WTC11 (cell line): ENCODE measurements at regions not wholly inside any gene's neighbourhood (a gene's known extent, or its start where the extent isn't known, plus 50 kb on each side); places are given as distances from the start of the nearest gene placed in this dataset.

Experiments
- ATAC-seq: fragments of 200-7000 bp; cut with Tn5 transposase; 2 replicates; pipeline ENCODE4 v1.10.0; 2021; ENCODE audit warnings: mild to moderate bottlenecking, moderate library complexity
- CTCF ChIA-PET: fragments of 300-600 bp; sonication (Branson Sonifier 250); formaldehyde crosslinking; loops from one replicate; lab custom pipeline; 2021; ENCODE audit warnings: antibody characterized with exemption; lab: Charles Lee
- POLR2A ChIA-PET: fragments of 350-600 bp; sonication (Branson Sonifier 250); formaldehyde crosslinking; loops from one replicate; lab custom pipeline; 2021; ENCODE audit warnings: antibody characterized with exemption; lab: Charles Lee
- DNase-seq: peaks from one replicate; pipeline ENCODE4 v3.0.0; 2021; ENCODE audit warnings: low spot score
- H3K27ac Mint-ChIP-seq: 2 replicates; pipeline ENCODE4 v1.8.0; 2021; ENCODE audit warnings: mixed read lengths
- H3K27me3 Mint-ChIP-seq: 2 replicates; pipeline ENCODE4 v1.8.0; 2021; ENCODE audit warnings: low read depth, mild to moderate bottlenecking, moderate library complexity, mixed read lengths
- H3K36me3 Mint-ChIP-seq: 2 replicates; pipeline ENCODE4 v1.8.0; 2021; ENCODE audit warnings: mixed read lengths
- H3K4me1 Mint-ChIP-seq: 2 replicates; pipeline ENCODE4 v1.8.0; 2022; ENCODE audit warnings: mixed read lengths
- H3K4me3 Mint-ChIP-seq: 2 replicates; pipeline ENCODE4 v1.8.0; 2021; ENCODE audit warnings: mild to moderate bottlenecking, moderate library complexity, mixed read lengths
- H3K9me3 Mint-ChIP-seq: 2 replicates; pipeline ENCODE4 v1.8.0; 2021; ENCODE audit warnings: mixed read lengths
- E2F1 ChIP-seq: sonication (generic); formaldehyde crosslinking; IDR thresholded peaks from 2 replicates; pipeline ENCODE4 v1.8.0; 2022; ENCODE audit warnings: mild to moderate bottlenecking, missing genetic modification reagents
- ETV6 ChIP-seq: sonication (generic); formaldehyde crosslinking; IDR thresholded peaks from 2 replicates; pipeline ENCODE4 v1.8.1; 2022; ENCODE audit warnings: mild to moderate bottlenecking, missing genetic modification reagents
- FOXJ3 ChIP-seq: sonication (generic); formaldehyde crosslinking; IDR thresholded peaks from 2 replicates; pipeline ENCODE4 v1.9.0; 2021; ENCODE audit warnings: missing genetic modification reagents, mild to moderate bottlenecking, borderline replicate concordance
- FOXP4 ChIP-seq: sonication (generic); formaldehyde crosslinking; IDR thresholded peaks from 2 replicates; pipeline ENCODE4 v1.8.0; 2022; ENCODE audit warnings: mild to moderate bottlenecking, missing genetic modification reagents
- NR1H2 ChIP-seq: sonication (generic); formaldehyde crosslinking; IDR thresholded peaks from 2 replicates; pipeline ENCODE4 v1.9.0; 2021; ENCODE audit warnings: mild to moderate bottlenecking, moderate library complexity, missing genetic modification reagents
- OVOL2 ChIP-seq: fragments of 250-450 bp; sonication (Bioruptor Pico); IDR thresholded peaks from 2 replicates; pipeline ENCODE4 v1.9.0; 2021; ENCODE audit warnings: mild to moderate bottlenecking, borderline replicate concordance
- PRRX2 ChIP-seq: fragments of 250-450 bp; sonication (Bioruptor Pico); IDR thresholded peaks from 2 replicates; pipeline ENCODE4 v1.8.0; 2021; ENCODE audit warnings: mild to moderate bottlenecking
- RORB ChIP-seq: fragments of 250-450 bp; sonication (Bioruptor Pico); IDR thresholded peaks from 2 replicates; pipeline ENCODE4 v1.9.0; 2021; ENCODE audit warnings: mild to moderate bottlenecking
- ZBTB21 ChIP-seq: sonication (generic); formaldehyde crosslinking; IDR thresholded peaks from 2 replicates; pipeline ENCODE4 v1.8.1; 2023; ENCODE audit warnings: mild to moderate bottlenecking, missing genetic modification reagents, borderline replicate concordance
- ZNF121 ChIP-seq: sonication (generic); formaldehyde crosslinking; IDR thresholded peaks from 2 replicates; pipeline ENCODE4 v1.8.0; 2023; ENCODE audit warnings: missing genetic modification reagents
- ZNF138 ChIP-seq: sonication (generic); formaldehyde crosslinking; conservative IDR thresholded peaks from 2 replicates; pipeline ENCODE4 v1.8.1; 2022; ENCODE audit warnings: mild to moderate bottlenecking, moderate library complexity, missing genetic modification reagents
- ZNF423 ChIP-seq: fragments of 250-450 bp; sonication (Bioruptor Pico); IDR thresholded peaks from 2 replicates; pipeline ENCODE4 v2.1.2; 2022; ENCODE audit warnings: mild to moderate bottlenecking, moderate library complexity
- ZNF671 ChIP-seq: fragments of 250-450 bp; sonication (Bioruptor Pico); IDR thresholded peaks from 2 replicates; pipeline ENCODE4 v1.8.0; 2021; ENCODE audit warnings: mild to moderate bottlenecking
- TF ChIP-seq, protein P1 (sequence below): fragments of 250-450 bp; sonication (Bioruptor Pico); IDR thresholded peaks from 2 replicates; pipeline ENCODE4 v1.8.0; 2021; ENCODE audit warnings: mild to moderate bottlenecking
- TF ChIP-seq, protein P2 (sequence below): sonication (generic); formaldehyde crosslinking; conservative IDR thresholded peaks from 2 replicates; pipeline ENCODE4 v1.8.1; 2023; ENCODE audit warnings: mild to moderate bottlenecking, low read depth, missing genetic modification reagents, moderate library complexity
- TF ChIP-seq, protein P3 (sequence below): sonication (generic); formaldehyde crosslinking; IDR thresholded peaks from 2 replicates; pipeline ENCODE4 v1.8.1; 2023; ENCODE audit warnings: mild to moderate bottlenecking, moderate library complexity, missing genetic modification reagents
- TF ChIP-seq, protein P4 (sequence below): sonication (generic); formaldehyde crosslinking; IDR thresholded peaks from 2 replicates; pipeline ENCODE4 v1.8.0; 2023; ENCODE audit warnings: missing genetic modification reagents, mild to moderate bottlenecking, borderline replicate concordance
- TF ChIP-seq, protein P5 (sequence below): fragments of 250-450 bp; sonication (Bioruptor Pico); IDR thresholded peaks from 2 replicates; pipeline ENCODE4 v2.1.2; 2022; ENCODE audit warnings: mild to moderate bottlenecking, moderate library complexity

- TF ChIP-seq FOXP4 (CRISPR knock-in tag) (no peak), FOXJ3 (no peak)
These were observed 58.6 kb upstream of the RPS13 start (continued) for GRCh38 chr11:17135916-17136683.

- peaks cover 15% of the 10 kb centered on the region for H3K4me1 Mint-ChIP-seq
- DNase-seq (no peak), ATAC-seq (no peak)
- no peak overlapping the region for H3K4me3 Mint-ChIP-seq
- POLR2A ChIA-PET = no interaction called here
- CTCF ChIA-PET = no interaction called here
- no peaks in the 10 kb centered on the region for H3K27me3 Mint-ChIP-seq
- no peaks in the 10 kb centered on the region for H3K9me3 Mint-ChIP-seq
- H3K36me3 Mint-ChIP-seq = peaks cover 50% of the 10 kb centered on the region
- H3K27ac Mint-ChIP-seq = no peak overlapping the region
- TF ChIP-seq E2F1 (no peak), ETV6 (CRISPR knock-in tag) (no peak), ZNF671 (CRISPR knock-in tag) (no peak), RORB (no peak), OVOL2 (CRISPR knock-in tag) (no peak), NR1H2 (CRISPR knock-in tag) (no peak), ZNF138 (CRISPR knock-in tag) (no peak), ZBTB21 (CRISPR knock-in tag) (no peak), ZNF423 (CRISPR knock-in tag) (no peak), ZNF121 (CRISPR knock-in tag) (no peak), FOXP4 (CRISPR knock-in tag) (no peak), PRRX2 (no peak)
- TF ChIP-seq, protein P1, sequence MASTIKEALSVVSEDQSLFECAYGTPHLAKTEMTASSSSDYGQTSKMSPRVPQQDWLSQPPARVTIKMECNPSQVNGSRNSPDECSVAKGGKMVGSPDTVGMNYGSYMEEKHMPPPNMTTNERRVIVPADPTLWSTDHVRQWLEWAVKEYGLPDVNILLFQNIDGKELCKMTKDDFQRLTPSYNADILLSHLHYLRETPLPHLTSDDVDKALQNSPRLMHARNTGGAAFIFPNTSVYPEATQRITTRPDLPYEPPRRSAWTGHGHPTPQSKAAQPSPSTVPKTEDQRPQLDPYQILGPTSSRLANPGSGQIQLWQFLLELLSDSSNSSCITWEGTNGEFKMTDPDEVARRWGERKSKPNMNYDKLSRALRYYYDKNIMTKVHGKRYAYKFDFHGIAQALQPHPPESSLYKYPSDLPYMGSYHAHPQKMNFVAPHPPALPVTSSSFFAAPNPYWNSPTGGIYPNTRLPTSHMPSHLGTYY (CRISPR knock-in tag) = no peak
- TF ChIP-seq, protein P2, sequence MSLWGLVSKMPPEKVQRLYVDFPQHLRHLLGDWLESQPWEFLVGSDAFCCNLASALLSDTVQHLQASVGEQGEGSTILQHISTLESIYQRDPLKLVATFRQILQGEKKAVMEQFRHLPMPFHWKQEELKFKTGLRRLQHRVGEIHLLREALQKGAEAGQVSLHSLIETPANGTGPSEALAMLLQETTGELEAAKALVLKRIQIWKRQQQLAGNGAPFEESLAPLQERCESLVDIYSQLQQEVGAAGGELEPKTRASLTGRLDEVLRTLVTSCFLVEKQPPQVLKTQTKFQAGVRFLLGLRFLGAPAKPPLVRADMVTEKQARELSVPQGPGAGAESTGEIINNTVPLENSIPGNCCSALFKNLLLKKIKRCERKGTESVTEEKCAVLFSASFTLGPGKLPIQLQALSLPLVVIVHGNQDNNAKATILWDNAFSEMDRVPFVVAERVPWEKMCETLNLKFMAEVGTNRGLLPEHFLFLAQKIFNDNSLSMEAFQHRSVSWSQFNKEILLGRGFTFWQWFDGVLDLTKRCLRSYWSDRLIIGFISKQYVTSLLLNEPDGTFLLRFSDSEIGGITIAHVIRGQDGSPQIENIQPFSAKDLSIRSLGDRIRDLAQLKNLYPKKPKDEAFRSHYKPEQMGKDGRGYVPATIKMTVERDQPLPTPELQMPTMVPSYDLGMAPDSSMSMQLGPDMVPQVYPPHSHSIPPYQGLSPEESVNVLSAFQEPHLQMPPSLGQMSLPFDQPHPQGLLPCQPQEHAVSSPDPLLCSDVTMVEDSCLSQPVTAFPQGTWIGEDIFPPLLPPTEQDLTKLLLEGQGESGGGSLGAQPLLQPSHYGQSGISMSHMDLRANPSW (CRISPR knock-in tag) = no peak
- TF ChIP-seq, protein P3, sequence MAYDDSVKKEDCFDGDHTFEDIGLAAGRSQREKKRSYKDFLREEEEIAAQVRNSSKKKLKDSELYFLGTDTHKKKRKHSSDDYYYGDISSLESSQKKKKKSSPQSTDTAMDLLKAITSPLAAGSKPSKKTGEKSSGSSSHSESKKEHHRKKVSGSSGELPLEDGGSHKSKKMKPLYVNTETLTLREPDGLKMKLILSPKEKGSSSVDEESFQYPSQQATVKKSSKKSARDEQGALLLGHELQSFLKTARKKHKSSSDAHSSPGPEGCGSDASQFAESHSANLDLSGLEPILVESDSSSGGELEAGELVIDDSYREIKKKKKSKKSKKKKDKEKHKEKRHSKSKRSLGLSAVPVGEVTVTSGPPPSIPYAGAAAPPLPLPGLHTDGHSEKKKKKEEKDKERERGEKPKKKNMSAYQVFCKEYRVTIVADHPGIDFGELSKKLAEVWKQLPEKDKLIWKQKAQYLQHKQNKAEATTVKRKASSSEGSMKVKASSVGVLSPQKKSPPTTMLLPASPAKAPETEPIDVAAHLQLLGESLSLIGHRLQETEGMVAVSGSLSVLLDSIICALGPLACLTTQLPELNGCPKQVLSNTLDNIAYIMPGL (CRISPR knock-in tag) = no peak
- TF ChIP-seq, protein P4, sequence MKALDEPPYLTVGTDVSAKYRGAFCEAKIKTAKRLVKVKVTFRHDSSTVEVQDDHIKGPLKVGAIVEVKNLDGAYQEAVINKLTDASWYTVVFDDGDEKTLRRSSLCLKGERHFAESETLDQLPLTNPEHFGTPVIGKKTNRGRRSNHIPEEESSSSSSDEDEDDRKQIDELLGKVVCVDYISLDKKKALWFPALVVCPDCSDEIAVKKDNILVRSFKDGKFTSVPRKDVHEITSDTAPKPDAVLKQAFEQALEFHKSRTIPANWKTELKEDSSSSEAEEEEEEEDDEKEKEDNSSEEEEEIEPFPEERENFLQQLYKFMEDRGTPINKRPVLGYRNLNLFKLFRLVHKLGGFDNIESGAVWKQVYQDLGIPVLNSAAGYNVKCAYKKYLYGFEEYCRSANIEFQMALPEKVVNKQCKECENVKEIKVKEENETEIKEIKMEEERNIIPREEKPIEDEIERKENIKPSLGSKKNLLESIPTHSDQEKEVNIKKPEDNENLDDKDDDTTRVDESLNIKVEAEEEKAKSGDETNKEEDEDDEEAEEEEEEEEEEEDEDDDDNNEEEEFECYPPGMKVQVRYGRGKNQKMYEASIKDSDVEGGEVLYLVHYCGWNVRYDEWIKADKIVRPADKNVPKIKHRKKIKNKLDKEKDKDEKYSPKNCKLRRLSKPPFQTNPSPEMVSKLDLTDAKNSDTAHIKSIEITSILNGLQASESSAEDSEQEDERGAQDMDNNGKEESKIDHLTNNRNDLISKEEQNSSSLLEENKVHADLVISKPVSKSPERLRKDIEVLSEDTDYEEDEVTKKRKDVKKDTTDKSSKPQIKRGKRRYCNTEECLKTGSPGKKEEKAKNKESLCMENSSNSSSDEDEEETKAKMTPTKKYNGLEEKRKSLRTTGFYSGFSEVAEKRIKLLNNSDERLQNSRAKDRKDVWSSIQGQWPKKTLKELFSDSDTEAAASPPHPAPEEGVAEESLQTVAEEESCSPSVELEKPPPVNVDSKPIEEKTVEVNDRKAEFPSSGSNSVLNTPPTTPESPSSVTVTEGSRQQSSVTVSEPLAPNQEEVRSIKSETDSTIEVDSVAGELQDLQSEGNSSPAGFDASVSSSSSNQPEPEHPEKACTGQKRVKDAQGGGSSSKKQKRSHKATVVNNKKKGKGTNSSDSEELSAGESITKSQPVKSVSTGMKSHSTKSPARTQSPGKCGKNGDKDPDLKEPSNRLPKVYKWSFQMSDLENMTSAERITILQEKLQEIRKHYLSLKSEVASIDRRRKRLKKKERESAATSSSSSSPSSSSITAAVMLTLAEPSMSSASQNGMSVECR (CRISPR knock-in tag) = no peak
- TF ChIP-seq, protein P5, sequence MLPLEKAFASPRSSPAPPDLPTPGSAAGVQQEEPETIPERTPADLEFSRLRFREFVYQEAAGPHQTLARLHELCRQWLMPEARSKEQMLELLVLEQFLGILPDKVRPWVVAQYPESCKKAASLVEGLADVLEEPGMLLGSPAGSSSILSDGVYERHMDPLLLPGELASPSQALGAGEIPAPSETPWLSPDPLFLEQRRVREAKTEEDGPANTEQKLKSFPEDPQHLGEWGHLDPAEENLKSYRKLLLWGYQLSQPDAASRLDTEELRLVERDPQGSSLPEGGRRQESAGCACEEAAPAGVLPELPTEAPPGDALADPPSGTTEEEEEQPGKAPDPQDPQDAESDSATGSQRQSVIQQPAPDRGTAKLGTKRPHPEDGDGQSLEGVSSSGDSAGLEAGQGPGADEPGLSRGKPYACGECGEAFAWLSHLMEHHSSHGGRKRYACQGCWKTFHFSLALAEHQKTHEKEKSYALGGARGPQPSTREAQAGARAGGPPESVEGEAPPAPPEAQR = no peak
These were observed 55.2 kb upstream of the RPS13 start for GRCh38 chr11:17132654-17133053.
